ENCODE measurements at regions not wholly inside any gene's neighbourhood (a gene's known extent, or its start where the extent isn't known, plus 50 kb on each side); places are given as distances from the start of the nearest gene placed in this dataset.

DNA sequence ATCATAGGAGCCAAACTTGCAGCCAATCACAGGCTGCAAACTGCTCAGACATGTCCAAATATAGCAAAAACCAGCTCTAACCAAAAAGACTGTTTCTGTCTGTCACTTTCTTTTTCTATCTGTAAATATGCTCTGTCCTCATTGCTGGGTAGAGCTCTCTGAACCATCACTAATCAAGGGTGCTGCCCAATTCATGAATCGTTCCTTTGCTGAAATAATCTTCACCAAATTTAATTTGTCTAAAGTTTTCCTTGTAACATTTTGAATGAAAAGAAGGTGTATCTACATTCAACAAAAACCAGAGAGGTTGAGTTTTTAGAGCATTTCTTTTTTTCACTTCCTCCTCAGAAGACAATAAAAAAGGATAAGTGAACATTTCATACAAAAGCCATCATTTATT lies 1221.7 kb upstream of the ADGRL2 start:
- TF ChIP-seq, protein P1, sequence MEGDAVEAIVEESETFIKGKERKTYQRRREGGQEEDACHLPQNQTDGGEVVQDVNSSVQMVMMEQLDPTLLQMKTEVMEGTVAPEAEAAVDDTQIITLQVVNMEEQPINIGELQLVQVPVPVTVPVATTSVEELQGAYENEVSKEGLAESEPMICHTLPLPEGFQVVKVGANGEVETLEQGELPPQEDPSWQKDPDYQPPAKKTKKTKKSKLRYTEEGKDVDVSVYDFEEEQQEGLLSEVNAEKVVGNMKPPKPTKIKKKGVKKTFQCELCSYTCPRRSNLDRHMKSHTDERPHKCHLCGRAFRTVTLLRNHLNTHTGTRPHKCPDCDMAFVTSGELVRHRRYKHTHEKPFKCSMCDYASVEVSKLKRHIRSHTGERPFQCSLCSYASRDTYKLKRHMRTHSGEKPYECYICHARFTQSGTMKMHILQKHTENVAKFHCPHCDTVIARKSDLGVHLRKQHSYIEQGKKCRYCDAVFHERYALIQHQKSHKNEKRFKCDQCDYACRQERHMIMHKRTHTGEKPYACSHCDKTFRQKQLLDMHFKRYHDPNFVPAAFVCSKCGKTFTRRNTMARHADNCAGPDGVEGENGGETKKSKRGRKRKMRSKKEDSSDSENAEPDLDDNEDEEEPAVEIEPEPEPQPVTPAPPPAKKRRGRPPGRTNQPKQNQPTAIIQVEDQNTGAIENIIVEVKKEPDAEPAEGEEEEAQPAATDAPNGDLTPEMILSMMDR (IDR thresholded peaks at IDR 0.05): no peak
- TF ChIP-seq POLR2AphosphoS5 (IDR thresholded peaks at IDR 0.05) (no peak), POLR2A (IDR thresholded peaks at IDR 0.05; ENCODE audit: low read depth) (no peak), EP300 (IDR thresholded peaks at IDR 0.05) (no peak)
- Histone ChIP-seq H3K36me3 (no peaks in the 10 kb centered on the region), H3K27ac (replicated peaks in 1 of 4) (no peak overlapping the region), H3K27me3 (no peaks in the 10 kb centered on the region), H3K9me3 (no peaks in the 10 kb centered on the region), H3K4me3 (no peak overlapping the region), H3K4me1 (no peaks in the 10 kb centered on the region)
- WGBS: 98% methylated on average over 1 of the region's 1 CpG
- DNase-seq (ENCODE audit: extremely low spot score): no peak
- intact Hi-C loops (cut with DNase I): no loop called here

DNA sequence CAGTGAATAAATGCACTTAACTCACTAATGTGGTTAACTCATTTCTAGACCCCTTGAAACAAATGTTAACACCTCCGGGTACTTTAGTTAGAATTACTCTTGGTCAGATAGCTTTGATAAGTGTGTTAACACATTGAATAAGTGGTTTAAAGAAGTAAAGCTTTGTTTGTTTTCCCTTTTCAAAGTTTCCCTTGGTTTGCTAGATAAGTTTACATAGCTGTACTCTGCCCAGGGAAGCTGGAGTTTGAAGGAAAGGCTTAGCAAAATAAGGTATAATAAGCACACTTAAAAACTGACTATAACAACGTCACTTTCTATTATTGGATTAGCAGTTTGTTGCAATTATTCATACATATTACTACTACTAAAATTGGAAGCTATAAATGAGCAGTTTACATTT lies 1233.9 kb upstream of the ADGRL2 start:
- no peaks in the 10 kb centered on the region for H3K4me1 ChIP-seq
- no peaks in the 10 kb centered on the region for H3K36me3 ChIP-seq
- H3K27me3 ChIP-seq: no peaks in the 10 kb centered on the region
- no peak for TF ChIP-seq POLR2AphosphoS5 (IDR thresholded peaks at IDR 0.05)
- TF ChIP-seq, protein P1 (IDR thresholded peaks at IDR 0.05): no peak
- TF ChIP-seq POLR2A (IDR thresholded peaks at IDR 0.05; ENCODE audit: low read depth): no peak
- TF ChIP-seq EP300 (IDR thresholded peaks at IDR 0.05): no peak
- 15% methylated on average over 2 of the region's 2 CpGs for WGBS
- intact Hi-C loops (cut with DNase I): no loop called here
- H3K9me3 ChIP-seq: no peaks in the 10 kb centered on the region
- H3K4me3 ChIP-seq: no peak overlapping the region
- no peak for DNase-seq (ENCODE audit: extremely low spot score)
- no peak overlapping the region for H3K27ac ChIP-seq (replicated peaks in 1 of 4)

DNA sequence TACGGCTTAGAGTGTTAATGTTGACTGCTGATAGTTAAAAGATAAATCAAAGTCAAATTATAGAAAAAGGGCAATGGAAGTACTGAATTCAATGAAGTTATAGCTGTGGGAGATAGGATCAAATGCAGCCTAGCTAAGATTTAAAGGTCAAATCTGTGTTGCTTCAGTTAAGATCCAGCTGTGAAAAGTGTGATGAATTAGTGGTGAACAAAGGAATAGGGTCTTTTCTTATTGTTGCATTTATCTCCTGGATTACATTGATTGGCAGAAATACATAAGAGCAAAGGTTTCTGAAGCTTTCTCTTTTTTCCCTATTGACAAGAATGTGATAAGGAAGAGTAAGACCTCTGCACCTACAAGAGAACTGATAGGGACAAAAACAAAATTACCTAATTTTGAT lies 1234.6 kb upstream of the ADGRL2 start:
- DNase-seq (ENCODE audit: extremely low spot score): no peak
- Histone ChIP-seq H3K9me3 (no peaks in the 10 kb centered on the region), H3K4me3 (no peak overlapping the region), H3K36me3 (no peaks in the 10 kb centered on the region), H3K27ac (replicated peaks in 1 of 4) (no peak overlapping the region), H3K4me1 (no peaks in the 10 kb centered on the region), H3K27me3 (no peaks in the 10 kb centered on the region)
- TF ChIP-seq, protein P1 (IDR thresholded peaks at IDR 0.05): no peak
- TF ChIP-seq POLR2A (IDR thresholded peaks at IDR 0.05; ENCODE audit: low read depth) (no peak), EP300 (IDR thresholded peaks at IDR 0.05) (no peak), POLR2AphosphoS5 (IDR thresholded peaks at IDR 0.05) (no peak)
- WGBS: 91% methylated on average over 1 of the region's 1 CpG
- intact Hi-C loops (cut with DNase I): no loop called here

DNA sequence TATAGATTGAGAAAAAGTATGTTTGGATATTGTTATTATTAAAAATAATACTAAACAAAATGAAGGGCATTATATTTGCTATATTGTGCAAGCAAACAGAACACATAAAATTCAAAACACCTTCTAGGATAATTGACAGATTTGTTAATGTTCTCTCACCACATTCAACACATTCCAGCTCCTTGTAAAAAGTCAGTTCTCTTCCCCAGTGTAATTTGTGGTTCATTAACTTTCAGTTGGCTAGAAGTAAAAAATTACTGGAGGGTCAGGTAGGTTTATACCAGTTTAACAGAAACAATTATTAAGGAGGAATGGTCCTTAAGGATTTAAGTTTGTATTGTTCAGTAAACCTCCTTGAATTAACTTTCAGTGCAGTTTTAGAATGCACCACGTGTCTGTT lies 1235.3 kb upstream of the ADGRL2 start:
- no peak overlapping the region for H3K4me3 ChIP-seq
- H3K27ac ChIP-seq (replicated peaks in 1 of 4): no peak overlapping the region
- intact Hi-C loops (cut with DNase I): no loop called here
- no peaks in the 10 kb centered on the region for H3K4me1 ChIP-seq
- H3K36me3 ChIP-seq: no peaks in the 10 kb centered on the region
- no peak for DNase-seq (ENCODE audit: extremely low spot score)
- TF ChIP-seq POLR2A (IDR thresholded peaks at IDR 0.05; ENCODE audit: low read depth): no peak
- TF ChIP-seq, protein P1 (IDR thresholded peaks at IDR 0.05): no peak
- TF ChIP-seq EP300 (IDR thresholded peaks at IDR 0.05): no peak
- no peak for TF ChIP-seq POLR2AphosphoS5 (IDR thresholded peaks at IDR 0.05)
- no peaks in the 10 kb centered on the region for H3K9me3 ChIP-seq
- 72% methylated on average over 1 of the region's 1 CpG for WGBS
- H3K27me3 ChIP-seq: no peaks in the 10 kb centered on the region

DNA sequence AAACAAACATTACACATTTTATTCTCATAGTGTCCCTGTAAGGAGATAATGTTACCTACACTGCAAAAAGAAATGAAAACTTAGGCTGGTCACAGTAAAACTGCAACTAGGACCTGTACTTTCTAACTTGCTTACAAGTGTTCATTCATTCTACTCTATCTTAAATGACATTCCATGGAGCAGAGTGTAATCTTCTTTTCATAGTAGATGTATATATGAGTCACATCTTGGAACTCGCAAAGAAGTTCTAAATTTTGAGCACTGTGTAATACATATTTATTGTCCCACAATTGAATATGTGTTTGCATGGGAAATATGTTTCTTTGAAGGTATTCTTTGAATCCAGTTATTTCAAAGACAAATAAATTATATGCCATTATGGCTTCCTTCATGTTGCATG lies 1258.5 kb upstream of the ADGRL2 start:
- H3K9me3 ChIP-seq: no peaks in the 10 kb centered on the region
- intact Hi-C loops (cut with DNase I): no loop called here
- peaks cover 0 to 11% (median 8%) of the 10 kb centered on the region in 4 donors for H3K4me1 ChIP-seq
- TF ChIP-seq EP300 (IDR thresholded peaks at IDR 0.05) (no peak), POLR2A (IDR thresholded peaks at IDR 0.05; ENCODE audit: low read depth) (no peak), POLR2AphosphoS5 (IDR thresholded peaks at IDR 0.05) (no peak)
- TF ChIP-seq, protein P1 (IDR thresholded peaks at IDR 0.05): no peak
- WGBS: 52% methylated on average over 1 of the region's 1 CpG
- H3K4me3 ChIP-seq: no peak overlapping the region
- no peak for DNase-seq (ENCODE audit: extremely low spot score)
- H3K27ac ChIP-seq (replicated peaks in 1 of 4): no peak overlapping the region
- no peaks in the 10 kb centered on the region for H3K36me3 ChIP-seq
- no peaks in the 10 kb centered on the region for H3K27me3 ChIP-seq
